Eye (tissue), 1 donor: ENCODE measurements at regions not wholly inside any gene's neighbourhood (a gene's known extent, or its start where the extent isn't known, plus 50 kb on each side); places are given as distances from the start of the nearest gene placed in this dataset.

Source experiments
- DNase-seq: peaks from one replicate; pipeline ENCODE4 v3.0.0-alpha.2; 2015

GRCh38 chr21:38660333-38661196 is 145.2 kb upstream of the ETS2 start:
- peak; percentile 54 for DNase-seq

DNA sequence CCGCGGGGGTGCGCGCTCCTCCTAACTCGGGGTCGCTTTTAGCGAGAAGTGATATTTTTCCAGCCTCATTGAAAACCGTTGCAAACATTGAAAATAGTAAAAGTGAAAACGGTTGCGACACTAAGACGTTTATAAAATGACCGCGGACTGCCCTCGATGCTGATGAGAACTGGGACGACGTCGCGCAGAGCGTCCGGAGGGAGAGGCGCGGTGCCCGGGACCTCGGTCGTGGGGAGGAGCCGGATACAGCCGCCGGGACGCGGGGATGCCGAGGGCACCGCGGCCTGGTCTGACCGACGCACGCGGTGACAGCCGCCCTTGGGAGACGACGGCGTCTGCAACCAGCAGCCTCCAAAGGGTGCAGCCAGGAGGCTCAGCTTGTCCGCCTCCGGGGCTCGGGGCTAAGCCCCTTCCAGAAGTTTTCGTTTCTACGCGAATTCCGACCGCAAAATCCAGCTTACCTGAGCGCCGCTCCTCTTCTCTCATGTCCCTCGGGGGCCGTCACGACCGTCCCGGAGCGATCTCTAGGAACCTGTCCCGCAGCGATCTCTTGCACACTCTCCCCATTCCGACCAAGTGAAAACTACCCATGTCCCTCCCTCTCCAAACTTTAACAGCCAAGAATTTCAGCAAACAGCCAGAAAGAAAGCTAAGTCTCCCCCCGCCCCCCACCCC is 144.4 kb upstream of the ETS2 start:
- DNase-seq = peak; percentile 73

DNA sequence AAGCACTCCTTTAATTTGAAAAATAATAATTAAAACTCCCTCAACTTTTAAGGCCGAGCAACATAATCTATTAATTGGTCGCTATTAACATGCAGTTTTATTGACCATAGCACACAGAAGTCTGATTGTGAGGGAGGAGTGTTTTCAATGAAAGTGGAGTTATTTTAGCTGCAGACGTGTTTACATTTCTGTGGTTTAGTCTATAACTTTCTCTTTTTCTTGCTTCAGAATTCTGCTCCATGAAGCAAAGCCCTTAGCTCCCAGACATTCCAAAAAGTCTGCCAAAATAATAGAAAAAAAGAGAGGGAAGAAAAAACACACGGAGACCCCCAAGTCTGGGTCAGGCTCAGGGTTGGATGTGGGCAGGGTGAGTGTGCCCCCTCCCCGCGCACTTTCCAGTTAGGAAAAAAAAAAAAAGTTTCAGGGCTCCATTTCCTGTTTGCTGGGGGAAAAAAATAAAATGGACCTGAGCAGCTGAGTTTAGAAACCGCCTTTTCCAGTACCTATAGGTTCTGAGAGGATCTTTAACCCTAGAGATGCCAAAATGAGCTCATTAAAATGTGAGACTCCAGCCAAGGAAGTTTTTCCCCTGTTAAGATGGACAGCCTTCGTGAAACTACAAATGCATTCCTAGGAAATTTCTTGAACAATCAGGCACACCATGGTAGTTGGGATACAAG is 143.7 kb upstream of the ETS2 start:
- no peak for DNase-seq

- no peak for DNase-seq
Measured at GRCh38 chr21:38663282-38663681, 142.4 kb upstream of the ETS2 start.

GRCh38 chr21:38664315-38664714 is 141.4 kb upstream of the ETS2 start:
- no peak for DNase-seq

GRCh38 chr21:38664841-38665240 is 140.9 kb upstream of the ETS2 start:
- DNase-seq = no peak

DNA sequence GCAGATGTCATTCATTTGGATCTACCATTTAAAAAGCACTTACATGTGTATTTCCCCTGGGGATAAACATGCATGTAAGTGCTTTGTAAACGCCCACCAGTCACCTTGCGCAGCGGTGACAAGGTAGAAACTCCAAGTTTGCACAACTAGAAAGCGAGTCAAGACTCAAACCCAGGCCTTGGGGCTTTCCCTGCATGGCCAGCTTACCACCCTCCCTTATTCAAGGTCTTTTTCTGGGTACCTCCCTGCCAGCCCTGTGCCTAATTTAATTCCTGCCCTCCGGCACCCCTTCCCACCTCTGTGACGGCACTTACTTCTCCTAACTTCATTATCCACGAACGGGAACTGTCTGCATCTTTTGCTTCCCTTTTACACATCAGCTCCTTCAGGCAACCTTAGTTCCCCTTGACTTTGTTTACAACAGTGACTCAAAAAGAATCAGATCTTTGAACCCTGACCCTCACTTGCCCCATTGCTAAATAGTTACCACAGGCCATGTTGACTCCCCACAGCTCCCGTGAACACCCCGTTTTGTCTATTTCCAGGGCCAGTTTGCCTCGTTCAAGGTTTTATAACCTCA is 138.3 kb upstream of the ETS2 start:
- no peak for DNase-seq

DNA sequence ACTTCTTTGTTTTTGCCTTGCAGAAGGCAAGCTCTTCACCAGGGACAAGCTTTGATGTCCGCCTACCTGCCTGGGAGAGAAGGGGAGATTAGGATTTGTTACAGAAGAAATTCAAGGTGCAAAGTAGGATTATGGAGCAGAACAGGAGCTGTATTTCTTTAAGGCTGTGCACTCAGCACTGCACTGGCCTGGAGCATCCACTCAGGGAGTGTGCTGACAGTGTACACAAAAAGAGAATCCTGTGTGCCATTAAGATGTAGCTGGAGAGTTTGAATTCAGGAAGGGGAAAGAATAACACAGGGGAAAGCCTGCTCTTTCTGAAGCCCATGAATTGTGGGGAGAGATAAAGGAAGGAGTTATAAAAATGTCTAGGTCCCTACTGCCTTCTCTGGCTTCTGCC is 137.7 kb upstream of the ETS2 start:
- DNase-seq = no peak

GRCh38 chr21:38668541-38668940 is 137.2 kb upstream of the ETS2 start:
- no peak for DNase-seq

GRCh38 chr21:38669186-38669585 is 136.5 kb upstream of the ETS2 start:
- DNase-seq = no peak

DNA sequence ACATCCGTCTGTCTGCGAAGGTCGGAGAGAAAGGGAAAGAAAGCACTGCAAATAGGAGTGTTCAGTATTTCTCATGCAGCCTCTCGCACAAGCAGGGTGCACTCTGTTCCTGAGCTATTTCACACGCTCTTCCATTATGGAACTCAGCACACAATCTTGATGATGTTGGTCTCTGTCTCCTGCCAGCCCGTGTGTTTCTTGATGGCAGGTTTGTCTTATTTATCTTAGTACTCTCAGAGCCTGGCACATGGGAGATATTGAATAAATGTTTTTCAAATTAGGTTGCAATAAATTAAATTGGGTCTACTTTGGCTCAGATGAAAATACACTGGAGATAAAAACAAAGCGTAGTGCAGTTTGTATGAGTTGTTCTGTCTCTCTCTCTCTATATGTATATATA is 134.9 kb upstream of the ETS2 start:
- no peak for DNase-seq

DNA sequence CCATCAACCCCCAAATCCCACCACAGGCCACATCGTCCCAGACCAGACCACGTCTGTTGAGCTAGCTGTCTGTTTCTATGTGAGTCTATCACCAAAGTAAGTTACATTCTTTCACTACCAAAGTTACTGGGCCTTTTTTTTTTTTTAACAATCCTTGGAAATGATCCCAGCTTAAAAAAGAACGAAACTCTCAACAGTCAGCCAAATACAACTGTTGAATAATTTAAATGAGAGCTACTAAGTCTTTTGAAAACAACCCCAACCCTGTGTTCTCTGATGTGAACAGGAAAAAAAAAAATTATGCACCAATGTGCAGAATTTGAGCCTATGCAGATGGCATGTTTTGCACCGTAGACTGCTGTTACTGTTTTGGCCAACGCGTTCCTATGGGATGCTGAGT is 134.0 kb upstream of the ETS2 start:
- DNase-seq = peak; percentile 55

DNA sequence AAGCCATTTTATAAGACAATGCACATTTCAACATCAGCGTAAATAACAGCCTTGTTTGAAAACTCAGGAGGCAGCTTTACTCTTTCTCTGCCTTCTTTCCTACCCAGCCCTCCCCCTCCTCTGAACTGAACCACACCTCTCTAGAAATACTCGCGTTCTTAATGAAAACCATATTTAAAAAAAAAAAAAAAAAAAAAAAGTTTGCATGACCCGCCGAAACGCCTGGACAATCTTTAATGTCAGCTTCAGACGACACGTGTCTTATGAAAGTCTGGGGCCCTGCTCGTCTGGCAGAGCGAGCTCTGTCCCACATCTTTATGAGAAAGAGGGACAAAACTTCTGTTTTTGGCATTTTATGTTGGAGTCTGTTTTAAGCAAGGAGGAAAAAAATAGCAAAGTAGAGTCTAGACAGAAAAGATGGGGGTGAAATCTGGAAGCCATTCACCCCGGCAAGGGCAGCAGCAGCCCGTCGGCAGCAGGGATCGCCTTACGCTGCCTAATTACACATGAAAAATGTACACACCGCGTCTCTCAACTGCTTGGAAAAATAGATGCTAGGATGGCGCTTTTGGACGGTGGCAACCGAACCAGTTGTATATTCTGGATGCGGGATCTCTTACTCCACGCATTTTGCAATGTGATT is 130.4 kb upstream of the ETS2 start:
- peak; percentile 53 for DNase-seq

- DNase-seq = no peak
Measured at GRCh38 chr21:38678827-38679226, 126.9 kb upstream of the ETS2 start.

GRCh38 chr21:38679534-38679933 is 126.2 kb upstream of the ETS2 start:
- DNase-seq = no peak

GRCh38 chr21:38680401-38680800 is 125.3 kb upstream of the ETS2 start:
- DNase-seq = no peak

- no peak for DNase-seq
Measured at GRCh38 chr21:38683222-38683621, 122.5 kb upstream of the ETS2 start.

DNA sequence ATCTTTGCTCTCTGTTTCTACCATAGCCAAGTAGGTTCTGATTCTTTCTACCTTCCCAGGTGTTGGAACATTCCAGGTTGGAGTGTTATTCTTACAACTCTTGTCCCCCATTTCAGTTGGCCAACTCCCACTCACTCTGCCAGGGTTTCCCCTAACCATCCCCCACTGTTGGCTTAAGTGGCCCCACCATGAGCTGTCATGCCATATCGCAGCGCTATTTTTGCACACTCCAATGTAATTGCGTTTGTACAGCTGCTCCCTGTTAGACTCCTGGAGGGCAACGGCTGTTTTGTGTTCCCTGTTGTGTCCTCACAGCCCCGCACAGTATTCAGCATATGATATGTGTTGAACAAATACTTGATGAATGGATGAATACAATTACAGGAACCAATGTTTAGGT is 117.7 kb upstream of the ETS2 start:
- DNase-seq = no peak

GRCh38 chr21:38691631-38692030 is 114.1 kb upstream of the ETS2 start:
- no peak for DNase-seq

- DNase-seq = no peak
Measured at GRCh38 chr21:38696579-38696978, 109.2 kb upstream of the ETS2 start.

DNA sequence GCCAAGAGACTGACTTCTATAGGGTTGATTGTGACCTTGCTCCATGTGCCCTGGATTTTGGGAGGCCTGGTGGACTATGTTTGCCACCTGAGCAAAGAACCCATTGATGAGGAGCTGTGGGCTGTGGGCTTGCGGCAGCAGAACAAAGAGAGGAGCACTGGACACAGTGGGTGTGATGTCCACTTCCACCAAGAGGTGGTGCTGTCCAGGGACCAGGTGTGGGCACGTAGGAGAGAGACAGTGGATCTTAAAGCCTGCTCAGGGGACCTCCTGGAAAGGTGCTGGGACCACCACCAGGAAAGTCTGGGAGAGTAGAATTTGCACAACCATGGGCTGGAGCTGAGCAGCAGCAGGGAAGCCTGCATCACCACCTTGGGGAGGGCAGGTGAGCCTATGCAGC is 106.7 kb upstream of the ETS2 start:
- no peak for DNase-seq

GRCh38 chr21:38702196-38702595 is 103.5 kb upstream of the ETS2 start:
- DNase-seq = no peak

GRCh38 chr21:38709876-38710275 is 95.9 kb upstream of the ETS2 start:
- DNase-seq = no peak
